HepG2 (cell line): ENCODE measurements at regions not wholly inside any gene's neighbourhood (a gene's known extent, or its start where the extent isn't known, plus 50 kb on each side); places are given as distances from the start of the nearest gene placed in this dataset.
A peak's percentile ranks its signal among the peaks of the same experiment; 100 is the strongest.

Experiments used
- PLRG1 ChIP-seq: fragments of 450-650 bp; conservative IDR thresholded peaks from 2 replicates; pipeline ENCODE4 v1.6.1; 2016
- TF ChIP-seq, protein P1 (sequence below): IDR thresholded peaks from 2 replicates; pipeline ENCODE4 v1.4.0; 2020; ENCODE audit warnings: mild to moderate bottlenecking, missing genetic modification reagents
- TF ChIP-seq, protein P2 (sequence below): sonication (generic); formaldehyde crosslinking; IDR thresholded peaks from 2 replicates; pipeline ENCODE4 v1.5.0; 2020; ENCODE audit warnings: mild to moderate bottlenecking, missing genetic modification reagents
- TF ChIP-seq, protein P3 (sequence below): sonication (generic); formaldehyde crosslinking; IDR thresholded peaks from 2 replicates; pipeline ENCODE4 v1.4.0; 2020; ENCODE audit warnings: missing genetic modification reagents
- TF ChIP-seq, protein P4 (sequence below): sonication (generic); formaldehyde crosslinking; IDR thresholded peaks from 2 replicates; pipeline ENCODE4 v1.5.1; 2020; ENCODE audit warnings: mild to moderate bottlenecking, missing genetic modification reagents, borderline replicate concordance
- TF ChIP-seq, protein P5 (sequence below): IDR thresholded peaks from 2 replicates; pipeline ENCODE4 v1.6.1; 2016; ENCODE audit warnings: missing compliant biosample characterization, missing genetic modification reagents, borderline replicate concordance
- TF ChIP-seq, protein P6 (sequence below): IDR thresholded peaks from 2 replicates; pipeline ENCODE4 v1.6.1; 2016; ENCODE audit warnings: low read depth

DNA sequence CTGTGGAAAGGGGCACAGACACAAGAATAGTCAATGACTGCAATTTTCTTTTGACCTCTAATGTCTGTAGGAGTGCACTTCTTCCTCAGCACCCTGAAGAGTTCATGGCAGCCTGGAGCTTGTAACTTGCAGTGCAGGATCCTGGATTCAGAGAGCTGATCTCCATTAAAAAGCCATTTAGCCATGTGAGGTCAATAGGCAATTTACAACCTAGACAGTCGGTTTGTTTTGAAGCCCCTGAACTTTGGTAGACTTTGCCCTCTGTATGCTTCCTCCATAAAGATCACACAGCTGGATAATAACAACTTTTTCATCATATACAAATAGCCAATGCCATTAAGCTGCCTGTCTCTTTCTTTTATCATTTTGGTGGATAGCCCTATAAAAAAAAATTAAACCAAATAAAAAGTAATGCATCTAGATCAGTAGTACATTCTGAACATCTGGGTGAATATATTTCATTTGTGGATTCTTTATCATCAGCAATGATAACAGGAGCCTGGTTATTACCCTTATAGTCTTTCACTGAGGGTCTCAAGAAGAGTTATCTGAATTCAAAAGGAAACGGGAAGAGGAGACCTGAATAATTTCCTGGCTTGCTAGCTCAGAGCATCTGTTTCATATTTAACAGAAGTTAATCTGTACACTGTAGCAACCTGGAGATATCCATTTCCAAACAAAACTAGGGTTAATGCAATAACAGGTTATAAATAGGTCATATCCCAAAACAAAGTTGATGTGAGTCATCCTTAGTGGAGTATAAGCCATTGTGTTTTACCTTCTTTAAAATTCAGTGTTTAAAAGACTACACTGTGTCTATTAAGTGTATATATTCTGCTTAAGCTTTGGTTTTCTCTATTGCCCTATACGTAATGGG lies 193.8 kb upstream of the ACTBL2 start (continued):
- TF ChIP-seq, protein P1, sequence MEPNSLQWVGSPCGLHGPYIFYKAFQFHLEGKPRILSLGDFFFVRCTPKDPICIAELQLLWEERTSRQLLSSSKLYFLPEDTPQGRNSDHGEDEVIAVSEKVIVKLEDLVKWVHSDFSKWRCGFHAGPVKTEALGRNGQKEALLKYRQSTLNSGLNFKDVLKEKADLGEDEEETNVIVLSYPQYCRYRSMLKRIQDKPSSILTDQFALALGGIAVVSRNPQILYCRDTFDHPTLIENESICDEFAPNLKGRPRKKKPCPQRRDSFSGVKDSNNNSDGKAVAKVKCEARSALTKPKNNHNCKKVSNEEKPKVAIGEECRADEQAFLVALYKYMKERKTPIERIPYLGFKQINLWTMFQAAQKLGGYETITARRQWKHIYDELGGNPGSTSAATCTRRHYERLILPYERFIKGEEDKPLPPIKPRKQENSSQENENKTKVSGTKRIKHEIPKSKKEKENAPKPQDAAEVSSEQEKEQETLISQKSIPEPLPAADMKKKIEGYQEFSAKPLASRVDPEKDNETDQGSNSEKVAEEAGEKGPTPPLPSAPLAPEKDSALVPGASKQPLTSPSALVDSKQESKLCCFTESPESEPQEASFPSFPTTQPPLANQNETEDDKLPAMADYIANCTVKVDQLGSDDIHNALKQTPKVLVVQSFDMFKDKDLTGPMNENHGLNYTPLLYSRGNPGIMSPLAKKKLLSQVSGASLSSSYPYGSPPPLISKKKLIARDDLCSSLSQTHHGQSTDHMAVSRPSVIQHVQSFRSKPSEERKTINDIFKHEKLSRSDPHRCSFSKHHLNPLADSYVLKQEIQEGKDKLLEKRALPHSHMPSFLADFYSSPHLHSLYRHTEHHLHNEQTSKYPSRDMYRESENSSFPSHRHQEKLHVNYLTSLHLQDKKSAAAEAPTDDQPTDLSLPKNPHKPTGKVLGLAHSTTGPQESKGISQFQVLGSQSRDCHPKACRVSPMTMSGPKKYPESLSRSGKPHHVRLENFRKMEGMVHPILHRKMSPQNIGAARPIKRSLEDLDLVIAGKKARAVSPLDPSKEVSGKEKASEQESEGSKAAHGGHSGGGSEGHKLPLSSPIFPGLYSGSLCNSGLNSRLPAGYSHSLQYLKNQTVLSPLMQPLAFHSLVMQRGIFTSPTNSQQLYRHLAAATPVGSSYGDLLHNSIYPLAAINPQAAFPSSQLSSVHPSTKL (CRISPR knock-in tag) = peak; percentile 62
- TF ChIP-seq, protein P2, sequence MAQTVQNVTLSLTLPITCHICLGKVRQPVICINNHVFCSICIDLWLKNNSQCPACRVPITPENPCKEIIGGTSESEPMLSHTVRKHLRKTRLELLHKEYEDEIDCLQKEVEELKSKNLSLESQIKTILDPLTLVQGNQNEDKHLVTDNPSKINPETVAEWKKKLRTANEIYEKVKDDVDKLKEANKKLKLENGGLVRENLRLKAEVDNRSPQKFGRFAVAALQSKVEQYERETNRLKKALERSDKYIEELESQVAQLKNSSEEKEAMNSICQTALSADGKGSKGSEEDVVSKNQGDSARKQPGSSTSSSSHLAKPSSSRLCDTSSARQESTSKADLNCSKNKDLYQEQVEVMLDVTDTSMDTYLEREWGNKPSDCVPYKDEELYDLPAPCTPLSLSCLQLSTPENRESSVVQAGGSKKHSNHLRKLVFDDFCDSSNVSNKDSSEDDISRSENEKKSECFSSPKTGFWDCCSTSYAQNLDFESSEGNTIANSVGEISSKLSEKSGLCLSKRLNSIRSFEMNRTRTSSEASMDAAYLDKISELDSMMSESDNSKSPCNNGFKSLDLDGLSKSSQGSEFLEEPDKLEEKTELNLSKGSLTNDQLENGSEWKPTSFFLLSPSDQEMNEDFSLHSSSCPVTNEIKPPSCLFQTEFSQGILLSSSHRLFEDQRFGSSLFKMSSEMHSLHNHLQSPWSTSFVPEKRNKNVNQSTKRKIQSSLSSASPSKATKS (CRISPR knock-in tag) = no peak
- TF ChIP-seq, protein P3, sequence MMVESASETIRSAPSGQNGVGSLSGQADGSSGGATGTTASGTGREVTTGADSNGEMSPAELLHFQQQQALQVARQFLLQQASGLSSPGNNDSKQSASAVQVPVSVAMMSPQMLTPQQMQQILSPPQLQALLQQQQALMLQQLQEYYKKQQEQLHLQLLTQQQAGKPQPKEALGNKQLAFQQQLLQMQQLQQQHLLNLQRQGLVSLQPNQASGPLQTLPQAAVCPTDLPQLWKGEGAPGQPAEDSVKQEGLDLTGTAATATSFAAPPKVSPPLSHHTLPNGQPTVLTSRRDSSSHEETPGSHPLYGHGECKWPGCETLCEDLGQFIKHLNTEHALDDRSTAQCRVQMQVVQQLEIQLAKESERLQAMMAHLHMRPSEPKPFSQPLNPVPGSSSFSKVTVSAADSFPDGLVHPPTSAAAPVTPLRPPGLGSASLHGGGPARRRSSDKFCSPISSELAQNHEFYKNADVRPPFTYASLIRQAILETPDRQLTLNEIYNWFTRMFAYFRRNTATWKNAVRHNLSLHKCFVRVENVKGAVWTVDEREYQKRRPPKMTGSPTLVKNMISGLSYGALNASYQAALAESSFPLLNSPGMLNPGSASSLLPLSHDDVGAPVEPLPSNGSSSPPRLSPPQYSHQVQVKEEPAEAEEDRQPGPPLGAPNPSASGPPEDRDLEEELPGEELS (CRISPR knock-in tag) = no peak
- TF ChIP-seq, protein P4, sequence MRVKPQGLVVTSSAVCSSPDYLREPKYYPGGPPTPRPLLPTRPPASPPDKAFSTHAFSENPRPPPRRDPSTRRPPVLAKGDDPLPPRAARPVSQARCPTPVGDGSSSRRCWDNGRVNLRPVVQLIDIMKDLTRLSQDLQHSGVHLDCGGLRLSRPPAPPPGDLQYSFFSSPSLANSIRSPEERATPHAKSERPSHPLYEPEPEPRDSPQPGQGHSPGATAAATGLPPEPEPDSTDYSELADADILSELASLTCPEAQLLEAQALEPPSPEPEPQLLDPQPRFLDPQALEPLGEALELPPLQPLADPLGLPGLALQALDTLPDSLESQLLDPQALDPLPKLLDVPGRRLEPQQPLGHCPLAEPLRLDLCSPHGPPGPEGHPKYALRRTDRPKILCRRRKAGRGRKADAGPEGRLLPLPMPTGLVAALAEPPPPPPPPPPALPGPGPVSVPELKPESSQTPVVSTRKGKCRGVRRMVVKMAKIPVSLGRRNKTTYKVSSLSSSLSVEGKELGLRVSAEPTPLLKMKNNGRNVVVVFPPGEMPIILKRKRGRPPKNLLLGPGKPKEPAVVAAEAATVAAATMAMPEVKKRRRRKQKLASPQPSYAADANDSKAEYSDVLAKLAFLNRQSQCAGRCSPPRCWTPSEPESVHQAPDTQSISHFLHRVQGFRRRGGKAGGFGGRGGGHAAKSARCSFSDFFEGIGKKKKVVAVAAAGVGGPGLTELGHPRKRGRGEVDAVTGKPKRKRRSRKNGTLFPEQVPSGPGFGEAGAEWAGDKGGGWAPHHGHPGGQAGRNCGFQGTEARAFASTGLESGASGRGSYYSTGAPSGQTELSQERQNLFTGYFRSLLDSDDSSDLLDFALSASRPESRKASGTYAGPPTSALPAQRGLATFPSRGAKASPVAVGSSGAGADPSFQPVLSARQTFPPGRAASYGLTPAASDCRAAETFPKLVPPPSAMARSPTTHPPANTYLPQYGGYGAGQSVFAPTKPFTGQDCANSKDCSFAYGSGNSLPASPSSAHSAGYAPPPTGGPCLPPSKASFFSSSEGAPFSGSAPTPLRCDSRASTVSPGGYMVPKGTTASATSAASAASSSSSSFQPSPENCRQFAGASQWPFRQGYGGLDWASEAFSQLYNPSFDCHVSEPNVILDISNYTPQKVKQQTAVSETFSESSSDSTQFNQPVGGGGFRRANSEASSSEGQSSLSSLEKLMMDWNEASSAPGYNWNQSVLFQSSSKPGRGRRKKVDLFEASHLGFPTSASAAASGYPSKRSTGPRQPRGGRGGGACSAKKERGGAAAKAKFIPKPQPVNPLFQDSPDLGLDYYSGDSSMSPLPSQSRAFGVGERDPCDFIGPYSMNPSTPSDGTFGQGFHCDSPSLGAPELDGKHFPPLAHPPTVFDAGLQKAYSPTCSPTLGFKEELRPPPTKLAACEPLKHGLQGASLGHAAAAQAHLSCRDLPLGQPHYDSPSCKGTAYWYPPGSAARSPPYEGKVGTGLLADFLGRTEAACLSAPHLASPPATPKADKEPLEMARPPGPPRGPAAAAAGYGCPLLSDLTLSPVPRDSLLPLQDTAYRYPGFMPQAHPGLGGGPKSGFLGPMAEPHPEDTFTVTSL (CRISPR knock-in tag) = 0 out of 2 replicates have a peak, but pooled peaks have one; percentile 32
- TF ChIP-seq, protein P5, sequence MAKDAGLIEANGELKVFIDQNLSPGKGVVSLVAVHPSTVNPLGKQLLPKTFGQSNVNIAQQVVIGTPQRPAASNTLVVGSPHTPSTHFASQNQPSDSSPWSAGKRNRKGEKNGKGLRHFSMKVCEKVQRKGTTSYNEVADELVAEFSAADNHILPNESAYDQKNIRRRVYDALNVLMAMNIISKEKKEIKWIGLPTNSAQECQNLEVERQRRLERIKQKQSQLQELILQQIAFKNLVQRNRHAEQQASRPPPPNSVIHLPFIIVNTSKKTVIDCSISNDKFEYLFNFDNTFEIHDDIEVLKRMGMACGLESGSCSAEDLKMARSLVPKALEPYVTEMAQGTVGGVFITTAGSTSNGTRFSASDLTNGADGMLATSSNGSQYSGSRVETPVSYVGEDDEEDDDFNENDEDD (CRISPR knock-in tag) = no peak
- TF ChIP-seq PLRG1 = no peak
- TF ChIP-seq, protein P6, sequence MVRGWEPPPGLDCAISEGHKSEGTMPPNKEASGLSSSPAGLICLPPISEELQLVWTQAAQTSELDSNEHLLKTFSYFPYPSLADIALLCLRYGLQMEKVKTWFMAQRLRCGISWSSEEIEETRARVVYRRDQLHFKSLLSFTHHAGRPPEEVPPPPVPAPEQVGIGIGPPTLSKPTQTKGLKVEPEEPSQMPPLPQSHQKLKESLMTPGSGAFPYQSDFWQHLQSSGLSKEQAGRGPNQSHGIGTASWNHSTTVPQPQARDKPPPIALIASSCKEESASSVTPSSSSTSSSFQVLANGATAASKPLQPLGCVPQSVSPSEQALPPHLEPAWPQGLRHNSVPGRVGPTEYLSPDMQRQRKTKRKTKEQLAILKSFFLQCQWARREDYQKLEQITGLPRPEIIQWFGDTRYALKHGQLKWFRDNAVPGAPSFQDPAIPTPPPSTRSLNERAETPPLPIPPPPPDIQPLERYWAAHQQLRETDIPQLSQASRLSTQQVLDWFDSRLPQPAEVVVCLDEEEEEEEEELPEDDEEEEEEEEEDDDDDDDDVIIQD = peak; percentile 85
